Activated naive CD4-positive, alpha-beta T cell treated with anti-CD3 and anti-CD28 coated beads for 36 hours (primary cell): ENCODE measurements at regions not wholly inside any gene's neighbourhood (a gene's known extent, or its start where the extent isn't known, plus 50 kb on each side); places are given as distances from the start of the nearest gene placed in this dataset.

Experiments
- CTCF ChIA-PET: fragments of 350-600 bp; sonication (Branson Sonifier 250); formaldehyde crosslinking; loops from one replicate; lab custom pipeline; 2021; ENCODE audit warnings: antibody characterized with exemption; lab: Charles Lee
- DNase-seq: peaks from one replicate; pipeline ENCODE4 v3.0.0-alpha.2; 2020
- H3K27ac Mint-ChIP-seq: one replicate; pipeline ENCODE4 v1.8.0; 2021; ENCODE audit warnings: mild to moderate bottlenecking, mixed read lengths
- H3K27me3 Mint-ChIP-seq: one replicate; pipeline ENCODE4 v1.8.0; 2021; ENCODE audit warnings: low read depth, mixed read lengths
- H3K36me3 Mint-ChIP-seq: one replicate; pipeline ENCODE4 v1.8.0; 2021; ENCODE audit warnings: low read depth, mixed read lengths
- H3K4me1 Mint-ChIP-seq: one replicate; pipeline ENCODE4 v1.8.0; 2021; ENCODE audit warnings: low read depth, mixed read lengths
- H3K4me3 Mint-ChIP-seq: one replicate; pipeline ENCODE4 v1.8.0; 2021; ENCODE audit warnings: mild to moderate bottlenecking, moderate library complexity, mixed read lengths
- H3K9me3 Mint-ChIP-seq: one replicate; pipeline ENCODE4 v1.8.0; 2021; ENCODE audit warnings: mixed read lengths
- intact Hi-C: fragments of 100-400 bp; cut with micrococcal nuclease; formaldehyde crosslinking; loops from one replicate; pipeline ENCODE4 v1.15.1; 2023

DNA sequence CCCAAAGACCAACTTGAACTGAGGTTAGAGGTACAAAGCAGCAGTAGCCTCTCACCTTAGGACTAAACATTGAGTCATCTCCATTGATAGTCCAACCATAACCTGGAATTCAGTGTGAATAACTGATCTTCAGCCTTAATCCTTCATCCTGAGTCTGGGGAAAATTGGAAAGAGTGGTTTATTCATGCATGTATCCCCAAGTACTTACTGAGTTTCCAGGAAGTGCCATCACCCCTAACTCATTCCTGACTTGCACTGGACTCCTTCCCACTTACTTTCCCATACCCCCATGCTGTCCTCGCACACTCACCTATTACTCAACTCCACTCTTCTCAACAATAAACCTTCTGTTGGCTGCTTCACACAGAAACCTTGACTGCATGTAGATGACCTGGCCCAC lies 161.4 kb upstream of the ZNF462 start:
- Mint-ChIP-seq H3K27ac (no peak overlapping the region), H3K36me3 (no peaks in the 10 kb centered on the region), H3K4me3 (no peak overlapping the region), H3K9me3 (peaks cover 7% of the 10 kb centered on the region), H3K4me1 (no peaks in the 10 kb centered on the region), H3K27me3 (no peaks in the 10 kb centered on the region)
- DNase-seq = no peak
- intact Hi-C loops = no loop called here
- CTCF ChIA-PET = no interaction called here

DNA sequence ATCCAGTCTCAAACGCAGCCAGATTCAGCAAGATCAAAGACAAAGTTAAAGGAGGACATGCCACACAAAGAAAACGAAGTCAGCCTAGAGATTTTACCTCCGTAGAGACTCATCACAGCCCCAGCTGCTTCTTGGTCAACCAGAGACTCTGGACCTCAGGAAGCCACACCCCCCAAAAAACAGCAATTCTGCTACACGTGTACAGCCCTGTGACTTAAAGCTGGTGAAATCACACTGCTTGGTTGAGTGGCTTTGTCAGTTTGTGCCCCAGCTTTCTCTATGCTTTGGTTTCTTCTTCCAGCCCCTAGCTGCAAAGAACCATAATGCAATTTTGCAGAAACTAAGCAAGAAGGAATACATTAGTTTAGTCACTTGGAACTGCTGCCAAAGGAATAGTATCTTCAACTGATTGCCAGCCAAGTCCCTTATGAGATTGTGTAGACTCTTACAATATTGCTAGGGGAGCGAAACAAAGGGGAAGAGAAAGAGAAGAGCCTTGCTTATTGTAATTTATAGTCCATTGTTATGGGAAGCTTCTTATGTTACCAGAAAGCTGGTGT lies 158.8 kb upstream of the ZNF462 start:
- H3K9me3 Mint-ChIP-seq = peaks cover 7% of the 10 kb centered on the region
- H3K4me3 Mint-ChIP-seq = no peak overlapping the region
- H3K4me1 Mint-ChIP-seq = no peaks in the 10 kb centered on the region
- H3K36me3 Mint-ChIP-seq = no peaks in the 10 kb centered on the region
- intact Hi-C loops = no loop called here
- CTCF ChIA-PET = no interaction called here
- DNase-seq = no peak
- H3K27ac Mint-ChIP-seq = no peak overlapping the region
- H3K27me3 Mint-ChIP-seq = no peaks in the 10 kb centered on the region

DNA sequence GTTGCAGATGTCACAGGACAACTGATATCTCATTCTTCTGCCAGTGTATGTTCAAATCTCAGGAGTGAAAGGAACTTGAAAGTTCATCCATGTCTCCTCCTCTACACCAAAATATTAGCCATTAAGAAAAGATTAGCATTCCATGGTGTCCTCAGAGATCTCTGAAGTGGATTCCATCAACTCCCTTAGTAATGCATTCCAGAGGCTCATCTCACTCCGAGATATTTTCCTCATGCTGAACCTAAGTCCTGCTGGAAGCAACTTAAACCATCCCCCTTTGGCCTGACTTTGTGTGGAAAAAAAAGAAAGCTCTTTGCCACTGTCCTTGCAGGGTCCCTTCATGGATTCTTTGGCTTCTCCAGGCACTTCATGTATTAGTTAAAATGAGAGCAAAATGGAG lies 155.7 kb upstream of the ZNF462 start:
- Mint-ChIP-seq H3K4me3 (no peak overlapping the region), H3K27ac (no peak overlapping the region), H3K36me3 (no peaks in the 10 kb centered on the region), H3K4me1 (no peaks in the 10 kb centered on the region), H3K27me3 (no peaks in the 10 kb centered on the region), H3K9me3 (peaks cover 7% of the 10 kb centered on the region)
- intact Hi-C loops = no loop called here
- no peak for DNase-seq
- CTCF ChIA-PET = interaction anchor here (0.7 kb wide), 1 partner anchor 75 kb away, joined by 3 read pairs; no protein-coding TSS in a partner anchor

DNA sequence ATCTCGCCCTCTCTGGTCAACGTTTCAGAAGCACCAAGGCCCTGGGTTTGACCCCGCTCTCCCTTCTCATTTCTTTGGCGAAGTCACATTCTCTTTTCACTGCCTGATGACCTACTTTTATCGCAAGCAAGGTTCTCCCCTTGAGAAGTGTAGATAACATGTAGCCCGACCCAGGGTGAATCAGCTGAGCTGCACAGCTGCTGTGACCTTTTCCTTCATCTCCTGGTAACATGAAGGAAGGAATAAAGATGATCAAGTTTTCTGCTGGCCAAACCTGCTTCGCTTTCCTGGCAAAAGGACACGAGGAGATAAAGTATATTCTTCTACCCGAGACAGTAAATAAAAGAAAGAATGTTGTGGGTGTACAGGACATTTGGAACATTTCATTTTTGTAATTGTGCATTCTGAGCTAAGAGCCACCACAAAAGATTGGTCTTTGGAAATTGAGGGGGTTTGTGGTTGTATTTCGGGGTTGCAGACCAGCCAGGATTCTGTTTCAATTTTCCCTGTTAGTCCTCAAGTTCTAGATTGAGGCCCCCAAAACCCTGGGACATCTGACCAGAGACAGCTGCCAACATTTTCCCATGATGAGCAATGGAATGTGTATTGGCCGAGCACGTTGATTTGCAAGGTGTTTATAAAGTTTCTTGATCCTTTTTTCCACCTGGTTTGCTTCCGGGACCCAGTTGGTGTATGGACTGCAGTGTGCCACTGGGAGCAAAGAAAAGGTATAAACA lies 155.1 kb upstream of the ZNF462 start:
- Mint-ChIP-seq H3K27me3 (no peaks in the 10 kb centered on the region), H3K9me3 (peaks cover 7% of the 10 kb centered on the region), H3K27ac (no peak overlapping the region), H3K36me3 (no peaks in the 10 kb centered on the region), H3K4me3 (no peak overlapping the region), H3K4me1 (no peaks in the 10 kb centered on the region)
- intact Hi-C loops = no loop called here
- CTCF ChIA-PET = no interaction called here
- no peak for DNase-seq

DNA sequence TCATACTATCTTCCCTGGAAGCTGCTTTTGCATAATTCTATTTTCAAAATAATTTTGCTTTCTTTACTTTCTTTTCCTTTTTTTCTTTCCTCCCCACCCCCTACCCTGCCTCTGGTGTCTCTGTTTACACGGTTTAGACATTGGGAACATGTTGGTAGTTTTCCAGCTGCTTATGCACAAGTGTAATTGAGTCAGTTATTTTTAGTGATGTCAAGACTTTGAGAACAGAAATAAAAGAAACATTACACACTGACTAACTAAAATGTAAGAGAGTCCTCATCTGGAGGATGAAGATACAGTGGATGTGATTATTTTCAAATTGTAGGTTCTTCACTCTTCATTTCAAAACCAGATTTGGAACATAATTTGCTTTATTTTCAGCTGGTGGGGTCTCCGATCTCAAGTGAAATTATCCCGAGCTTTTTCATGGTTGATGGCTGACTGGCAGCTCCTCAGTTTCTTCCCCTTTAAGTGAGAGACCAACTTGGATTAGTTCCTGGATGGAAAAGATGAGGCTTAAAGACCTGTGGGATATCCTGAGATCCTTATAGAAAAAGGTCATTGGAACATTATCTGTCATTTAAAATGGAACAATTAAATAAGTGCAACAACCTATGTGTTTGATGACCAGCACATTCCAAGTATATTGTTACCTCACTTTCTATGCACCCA lies 154.4 kb upstream of the ZNF462 start:
- H3K4me1 Mint-ChIP-seq = no peaks in the 10 kb centered on the region
- intact Hi-C loops = no loop called here
- CTCF ChIA-PET = no interaction called here
- no peaks in the 10 kb centered on the region for H3K27me3 Mint-ChIP-seq
- no peak overlapping the region for H3K4me3 Mint-ChIP-seq
- DNase-seq = no peak
- no peaks in the 10 kb centered on the region for H3K36me3 Mint-ChIP-seq
- no peak overlapping the region for H3K27ac Mint-ChIP-seq
- peaks cover 7% of the 10 kb centered on the region for H3K9me3 Mint-ChIP-seq

DNA sequence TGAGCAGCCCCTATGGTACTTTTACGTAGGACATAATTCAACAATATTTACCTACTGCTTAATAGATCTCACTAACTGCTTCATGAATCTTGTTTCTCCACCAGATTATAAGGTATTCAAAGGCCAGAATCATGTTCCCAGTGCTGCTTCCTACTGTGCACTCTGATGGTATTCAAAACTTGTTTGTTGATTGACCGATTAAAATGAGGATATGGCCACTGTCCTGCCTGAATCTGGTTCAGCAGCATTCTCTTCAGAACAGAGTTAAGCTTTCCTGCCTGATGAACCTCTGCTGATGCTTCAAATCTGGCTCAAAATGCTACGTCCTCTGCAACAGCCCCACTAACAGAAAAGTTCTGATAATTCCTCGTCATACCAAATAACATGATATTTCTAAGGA lies 150.7 kb upstream of the ZNF462 start:
- CTCF ChIA-PET = no interaction called here
- H3K27ac Mint-ChIP-seq = no peak overlapping the region
- H3K36me3 Mint-ChIP-seq = no peaks in the 10 kb centered on the region
- H3K27me3 Mint-ChIP-seq = no peaks in the 10 kb centered on the region
- peaks cover under 1% of the 10 kb centered on the region for H3K9me3 Mint-ChIP-seq
- intact Hi-C loops = no loop called here
- H3K4me3 Mint-ChIP-seq = no peak overlapping the region
- no peaks in the 10 kb centered on the region for H3K4me1 Mint-ChIP-seq
- no peak for DNase-seq

DNA sequence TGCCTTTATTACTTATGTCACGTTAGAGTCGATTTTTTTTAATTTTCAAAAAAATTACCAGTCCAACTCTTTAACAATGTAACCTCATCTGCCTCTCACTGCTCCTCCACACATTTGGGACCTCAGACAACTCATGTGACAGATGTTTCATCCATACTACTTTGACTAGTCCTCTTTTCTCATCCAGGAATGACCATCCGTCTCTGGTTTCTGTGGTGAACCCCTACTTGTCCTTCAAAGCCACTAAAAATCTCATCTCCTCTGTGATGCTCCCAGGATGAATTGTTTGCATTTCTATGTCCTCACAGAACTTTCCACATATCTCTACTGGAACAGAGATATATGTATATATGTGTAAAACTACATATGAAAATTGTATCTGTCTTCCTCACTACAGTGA lies 149.8 kb upstream of the ZNF462 start:
- no peak for DNase-seq
- intact Hi-C loops = no loop called here
- H3K36me3 Mint-ChIP-seq = no peaks in the 10 kb centered on the region
- no peak overlapping the region for H3K4me3 Mint-ChIP-seq
- CTCF ChIA-PET = no interaction called here
- no peaks in the 10 kb centered on the region for H3K4me1 Mint-ChIP-seq
- H3K27me3 Mint-ChIP-seq = no peaks in the 10 kb centered on the region
- H3K9me3 Mint-ChIP-seq = no peaks in the 10 kb centered on the region
- no peak overlapping the region for H3K27ac Mint-ChIP-seq

DNA sequence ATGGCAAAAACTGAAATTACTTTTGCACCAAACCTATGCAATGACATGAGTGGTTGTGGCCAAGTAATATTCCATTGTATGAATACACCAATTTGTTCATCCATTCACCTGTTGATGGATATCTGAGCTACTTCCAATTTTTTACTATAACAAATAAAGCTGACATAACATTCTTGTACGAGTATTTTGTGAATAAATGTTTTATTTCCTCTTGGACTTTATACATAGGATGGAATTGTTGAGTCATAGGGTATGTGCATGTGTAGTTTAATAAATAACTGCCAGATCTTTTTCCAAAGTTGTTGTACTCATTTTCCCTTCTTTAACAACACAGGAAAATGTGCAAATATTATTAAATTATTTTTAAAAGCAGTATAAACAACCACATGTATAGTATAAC lies 146.1 kb upstream of the ZNF462 start:
- intact Hi-C loops = no loop called here

DNA sequence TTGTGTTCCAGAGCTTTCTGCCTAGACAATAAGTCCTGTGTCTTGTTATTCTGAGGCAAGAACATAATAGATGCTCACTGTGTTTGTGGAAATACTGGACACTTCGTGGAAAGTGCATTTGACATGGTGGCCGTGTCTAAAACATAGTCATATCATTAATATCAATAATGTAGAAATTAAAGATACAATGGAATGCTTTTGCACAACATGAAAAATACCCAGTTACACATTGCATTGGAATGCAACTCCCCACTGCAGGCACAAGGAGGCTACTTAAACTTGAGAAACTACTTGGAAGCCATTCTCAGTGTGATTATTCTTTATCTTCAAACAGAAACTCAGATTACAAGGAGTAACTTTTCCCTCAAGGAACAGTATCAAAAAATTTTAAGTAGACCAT lies 145.3 kb upstream of the ZNF462 start:
- DNase-seq = no peak
- no peak overlapping the region for H3K27ac Mint-ChIP-seq
- intact Hi-C loops = no loop called here
- no peak overlapping the region for H3K4me3 Mint-ChIP-seq
- H3K4me1 Mint-ChIP-seq = no peaks in the 10 kb centered on the region
- CTCF ChIA-PET = interaction anchor here (0.6 kb wide), 1 partner anchor 37 kb away, joined by 3 read pairs; no protein-coding TSS in a partner anchor
- H3K36me3 Mint-ChIP-seq = no peaks in the 10 kb centered on the region
- no peaks in the 10 kb centered on the region for H3K27me3 Mint-ChIP-seq
- no peaks in the 10 kb centered on the region for H3K9me3 Mint-ChIP-seq

More for the DNA sequence above, 146.1 kb upstream of the ZNF462 start:
- no peak for DNase-seq
- Mint-ChIP-seq H3K4me1 (no peaks in the 10 kb centered on the region), H3K36me3 (no peaks in the 10 kb centered on the region), H3K27me3 (no peaks in the 10 kb centered on the region), H3K27ac (no peak overlapping the region), H3K9me3 (no peaks in the 10 kb centered on the region), H3K4me3 (no peak overlapping the region)
- CTCF ChIA-PET = no interaction called here

DNA sequence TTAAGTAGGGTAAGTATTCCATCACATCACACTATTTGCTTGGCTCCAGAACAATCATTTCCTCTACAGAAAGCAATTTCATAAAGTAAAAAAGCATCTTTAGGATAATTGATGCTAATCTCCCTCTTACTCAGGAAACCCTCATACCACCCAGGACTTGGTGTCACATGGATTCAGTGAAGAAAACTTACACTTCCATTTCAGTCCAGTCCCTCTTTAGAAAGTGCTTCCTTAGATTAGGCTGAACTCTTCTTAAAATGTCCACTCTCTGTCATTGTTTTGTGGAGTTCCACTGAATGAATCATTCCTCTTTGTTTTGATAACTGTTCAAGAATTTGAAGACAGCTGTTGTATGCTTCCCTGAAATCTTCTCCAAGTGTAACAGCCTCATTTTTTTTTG lies 144.0 kb upstream of the ZNF462 start:
- Mint-ChIP-seq H3K36me3 (no peaks in the 10 kb centered on the region), H3K27me3 (no peaks in the 10 kb centered on the region), H3K27ac (no peak overlapping the region), H3K4me3 (no peak overlapping the region), H3K9me3 (no peaks in the 10 kb centered on the region), H3K4me1 (no peaks in the 10 kb centered on the region)
- DNase-seq = no peak
- CTCF ChIA-PET = no interaction called here
- intact Hi-C loops = no loop called here

DNA sequence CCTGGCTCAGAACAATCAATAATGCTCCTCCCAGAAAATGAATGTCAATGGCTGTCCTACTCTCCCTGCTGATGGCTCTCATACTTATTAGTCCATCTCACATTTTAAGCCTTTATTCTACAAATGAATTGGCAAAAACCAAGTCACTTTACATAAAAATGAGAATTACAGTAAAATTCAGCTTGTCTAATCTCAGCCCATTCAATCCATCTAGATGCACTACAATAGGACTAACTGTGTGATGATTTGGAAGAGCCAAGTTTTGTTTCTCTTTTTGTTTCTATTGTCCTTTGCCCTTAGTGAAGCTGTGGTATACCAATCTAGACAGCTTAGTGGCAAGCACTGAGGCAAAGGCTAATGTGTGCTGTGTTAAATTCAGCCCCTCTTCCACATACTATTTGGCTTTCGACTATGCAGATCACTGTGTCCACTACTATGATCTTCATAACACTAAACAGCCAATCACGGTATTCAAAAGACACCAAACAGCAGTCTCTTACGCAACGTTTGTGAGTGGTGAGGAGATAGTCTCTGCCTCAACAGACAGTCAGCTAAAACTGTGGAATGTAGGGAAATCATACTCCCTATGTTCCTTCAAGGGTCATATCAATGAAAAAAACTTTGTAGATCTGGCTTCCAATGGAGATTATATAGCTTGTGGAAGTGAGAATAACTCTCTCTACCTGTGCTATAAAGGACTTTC lies 140.8 kb upstream of the ZNF462 start:
- CTCF ChIA-PET = no interaction called here

DNA sequence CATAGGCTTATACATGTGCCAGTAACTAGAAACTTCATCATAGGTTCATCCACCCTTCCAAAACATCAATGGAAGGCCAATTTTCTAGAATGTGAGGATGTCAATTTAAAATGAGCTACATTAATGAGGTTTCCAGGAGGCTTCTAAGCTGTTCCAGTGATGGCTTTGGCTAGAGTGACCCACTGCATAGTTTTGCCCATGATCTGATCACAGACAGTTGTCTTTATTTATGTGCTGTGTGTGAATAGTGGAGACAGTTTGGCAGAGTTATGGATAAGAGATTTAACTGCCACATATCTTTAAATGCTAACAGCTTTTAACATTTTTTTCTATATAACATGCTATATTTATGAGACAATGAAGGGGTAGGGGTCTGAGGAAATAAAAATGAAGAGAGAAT lies 139.0 kb upstream of the ZNF462 start:
- H3K27me3 Mint-ChIP-seq = no peaks in the 10 kb centered on the region
- H3K4me1 Mint-ChIP-seq = no peaks in the 10 kb centered on the region
- no peaks in the 10 kb centered on the region for H3K36me3 Mint-ChIP-seq
- no peak for DNase-seq
- H3K9me3 Mint-ChIP-seq = no peaks in the 10 kb centered on the region
- H3K4me3 Mint-ChIP-seq = no peak overlapping the region
- intact Hi-C loops = no loop called here
- H3K27ac Mint-ChIP-seq = no peak overlapping the region
- CTCF ChIA-PET = no interaction called here

More for the DNA sequence above, 140.8 kb upstream of the ZNF462 start:
- no peaks in the 10 kb centered on the region for H3K9me3 Mint-ChIP-seq
- no peak overlapping the region for H3K27ac Mint-ChIP-seq
- H3K4me3 Mint-ChIP-seq = no peak overlapping the region
- no peaks in the 10 kb centered on the region for H3K36me3 Mint-ChIP-seq
- no peaks in the 10 kb centered on the region for H3K27me3 Mint-ChIP-seq
- no peak for DNase-seq
- no peaks in the 10 kb centered on the region for H3K4me1 Mint-ChIP-seq
- intact Hi-C loops = no loop called here
